GM10248 (cell line): ENCODE measurements at regions not wholly inside any gene's neighbourhood (a gene's known extent, or its start where the extent isn't known, plus 50 kb on each side); places are given as distances from the start of the nearest gene placed in this dataset.

Experiments
- CTCF ChIA-PET: fragments of 300-600 bp; sonication (Branson Sonifier 250); formaldehyde crosslinking; extraction: SDS; loops from one replicate; lab custom pipeline; 2021; ENCODE audit warnings: antibody characterized with exemption; lab: Yijun Ruan, JAX
- POLR2A ChIA-PET: fragments of 350-650 bp; sonication (Branson Sonifier 250); formaldehyde crosslinking; extraction: SDS; loops from one replicate; lab custom pipeline; 2020; ENCODE audit warnings: antibody characterized with exemption; lab: Yijun Ruan, JAX
- DNase-seq: peaks from one replicate; pipeline ENCODE4 v3.0.0; 2012; ENCODE audit errors: extremely low spot score
- TF ChIP-seq, protein P1 (sequence below): IDR thresholded peaks from 2 replicates; pipeline ENCODE4 v1.5.1; 2012; ENCODE audit warnings: mild to moderate bottlenecking, low read depth; ENCODE audit errors: extremely low read depth, missing control alignments, control extremely low read depth

DNA sequence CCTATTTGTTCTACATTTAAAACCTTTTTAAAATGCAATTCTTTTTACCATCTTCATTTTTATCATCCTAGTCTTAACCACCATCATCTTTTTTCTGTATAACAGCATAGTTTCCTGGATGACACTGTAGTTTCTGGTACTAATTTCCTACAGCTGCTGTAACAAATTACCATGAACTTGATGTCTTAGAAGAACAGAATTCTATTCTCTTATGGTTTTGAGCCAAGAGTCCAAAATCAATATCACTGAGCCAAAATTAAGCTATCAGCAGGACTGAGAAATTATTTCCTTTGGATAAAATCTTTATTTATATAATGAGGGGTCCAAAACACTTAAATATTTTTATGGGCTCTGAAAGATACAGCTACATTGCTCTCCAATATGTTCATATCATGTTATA lies 539.3 kb downstream of the METTL4 start:
- ChIA-PET CTCF (no interaction called here), POLR2A (no interaction called here)
- DNase-seq, result no peak
- TF ChIP-seq, protein P1, sequence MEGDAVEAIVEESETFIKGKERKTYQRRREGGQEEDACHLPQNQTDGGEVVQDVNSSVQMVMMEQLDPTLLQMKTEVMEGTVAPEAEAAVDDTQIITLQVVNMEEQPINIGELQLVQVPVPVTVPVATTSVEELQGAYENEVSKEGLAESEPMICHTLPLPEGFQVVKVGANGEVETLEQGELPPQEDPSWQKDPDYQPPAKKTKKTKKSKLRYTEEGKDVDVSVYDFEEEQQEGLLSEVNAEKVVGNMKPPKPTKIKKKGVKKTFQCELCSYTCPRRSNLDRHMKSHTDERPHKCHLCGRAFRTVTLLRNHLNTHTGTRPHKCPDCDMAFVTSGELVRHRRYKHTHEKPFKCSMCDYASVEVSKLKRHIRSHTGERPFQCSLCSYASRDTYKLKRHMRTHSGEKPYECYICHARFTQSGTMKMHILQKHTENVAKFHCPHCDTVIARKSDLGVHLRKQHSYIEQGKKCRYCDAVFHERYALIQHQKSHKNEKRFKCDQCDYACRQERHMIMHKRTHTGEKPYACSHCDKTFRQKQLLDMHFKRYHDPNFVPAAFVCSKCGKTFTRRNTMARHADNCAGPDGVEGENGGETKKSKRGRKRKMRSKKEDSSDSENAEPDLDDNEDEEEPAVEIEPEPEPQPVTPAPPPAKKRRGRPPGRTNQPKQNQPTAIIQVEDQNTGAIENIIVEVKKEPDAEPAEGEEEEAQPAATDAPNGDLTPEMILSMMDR, result no peak

DNA sequence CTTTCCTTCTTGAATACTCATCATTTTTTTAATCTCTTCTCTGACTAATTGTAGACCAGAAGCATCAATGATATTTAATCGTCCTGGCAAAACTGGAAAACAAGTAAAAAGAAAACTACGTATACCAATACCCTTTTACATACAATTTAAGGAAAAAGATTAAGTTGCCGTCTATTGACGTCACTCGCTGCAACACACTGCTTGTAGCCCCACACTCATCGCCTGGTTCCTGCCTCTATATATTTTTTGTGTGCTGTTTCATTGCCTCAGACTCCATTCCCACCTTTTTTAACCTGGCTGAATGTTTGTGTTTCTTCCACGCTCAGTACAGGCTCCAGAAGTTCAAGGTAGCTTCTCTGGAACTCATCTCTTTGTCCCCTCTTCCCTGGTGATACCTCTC lies 536.2 kb downstream of the METTL4 start:
- no peak for DNase-seq
- ChIA-PET CTCF (no interaction called here), POLR2A (no interaction called here)
- TF ChIP-seq, protein P1, result no peak

DNA sequence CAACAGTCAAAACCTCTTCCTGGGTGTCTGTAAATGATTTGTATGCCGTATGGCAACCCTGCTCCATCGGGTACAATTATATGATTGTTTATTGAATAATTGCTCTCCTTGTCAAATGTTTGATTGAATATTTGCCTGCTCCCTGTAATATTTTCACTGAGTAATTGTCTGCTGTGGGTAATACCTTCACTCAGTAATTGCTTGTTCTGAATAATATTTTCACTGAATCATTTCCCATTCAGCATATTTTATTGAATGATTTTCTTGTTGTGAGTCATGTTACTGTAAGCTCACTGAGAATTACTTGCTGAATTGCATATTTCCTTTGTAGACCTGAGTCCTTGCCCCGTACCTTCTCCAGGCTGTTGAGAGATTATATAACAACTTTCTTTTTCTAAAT lies 535.2 kb downstream of the METTL4 start:
- DNase-seq, result no peak
- CTCF ChIA-PET, result interaction anchor here (1.0 to 1.7 kb wide), 4 partner anchors 9 to 488 kb away, joined by 3 to 4 read pairs (median 4); no protein-coding TSS in a partner anchor
- POLR2A ChIA-PET, result no interaction called here
- TF ChIP-seq, protein P1, result no peak

DNA sequence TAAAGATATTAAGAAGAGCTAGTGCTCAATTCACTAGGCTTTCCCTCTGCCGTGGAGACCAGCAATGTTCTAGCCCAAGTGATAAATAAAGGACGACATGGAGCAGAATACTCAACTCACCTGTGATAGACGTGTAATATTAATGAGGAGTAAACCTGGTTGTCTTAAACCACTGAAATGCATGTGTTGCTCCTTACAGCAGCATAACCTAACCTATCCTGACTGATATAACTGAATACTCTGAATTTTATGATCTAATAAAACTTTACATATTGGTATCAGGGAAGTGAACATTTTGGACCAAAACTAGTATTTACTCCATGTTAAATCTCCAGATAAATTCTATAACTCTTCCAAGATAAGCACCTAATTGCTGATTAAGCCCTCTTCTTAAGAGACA lies 531.0 kb downstream of the METTL4 start:
- DNase-seq, result no peak
- CTCF ChIA-PET, result no interaction called here
- POLR2A ChIA-PET, result no interaction called here
- TF ChIP-seq, protein P1, result no peak

DNA sequence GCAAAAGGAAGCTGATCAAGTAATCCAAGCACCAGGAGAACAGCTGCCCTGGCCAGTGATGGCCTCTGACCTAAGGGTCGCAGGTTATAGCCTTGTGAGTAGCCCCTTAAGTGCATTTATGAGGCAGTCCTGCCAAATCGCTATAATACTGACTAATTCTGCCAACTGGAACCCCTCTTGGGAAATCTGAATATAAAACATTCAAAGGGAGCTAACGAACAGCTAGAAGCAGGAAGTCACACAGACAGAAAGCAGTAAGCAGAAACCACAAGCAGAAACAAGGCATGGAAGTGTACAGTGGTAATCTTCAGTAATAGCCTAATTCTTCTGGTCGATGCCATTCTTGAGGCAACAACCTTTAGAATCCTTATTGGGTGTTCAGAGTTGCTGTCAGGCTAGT lies 521.3 kb downstream of the METTL4 start:
- DNase-seq, result no peak
- TF ChIP-seq, protein P1, result no peak
- POLR2A ChIA-PET, result no interaction called here
- CTCF ChIA-PET, result interaction anchor here (1.0 kb wide), 1 partner anchor 12 kb away, joined by 3 read pairs; no protein-coding TSS in a partner anchor

DNA sequence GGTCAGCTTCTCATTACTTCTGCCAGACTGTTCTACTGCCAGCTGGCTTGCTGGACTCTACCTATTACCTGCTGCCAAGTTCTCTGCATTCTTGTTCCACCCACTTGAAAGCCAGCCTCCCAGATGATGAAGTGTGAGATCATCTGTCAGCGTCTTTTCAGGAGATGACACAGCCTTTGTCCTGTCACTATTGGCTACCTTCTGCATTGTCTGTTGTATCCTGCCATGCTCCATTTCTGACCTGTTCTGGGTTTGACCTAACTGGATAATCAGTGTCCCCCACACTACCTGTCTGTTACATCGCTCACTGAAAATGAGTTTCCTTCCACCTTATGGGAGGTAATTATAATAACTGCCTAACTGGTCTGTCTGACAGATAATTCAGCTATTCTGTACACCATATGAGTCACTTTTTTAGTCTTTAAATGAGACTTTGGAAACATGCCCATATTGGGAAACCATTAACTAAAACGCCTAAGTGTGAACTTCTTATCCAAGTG lies 520.6 kb downstream of the METTL4 start:
- TF ChIP-seq, protein P1, result no peak
- ChIA-PET CTCF (no interaction called here), POLR2A (no interaction called here)
- DNase-seq, result no peak

DNA sequence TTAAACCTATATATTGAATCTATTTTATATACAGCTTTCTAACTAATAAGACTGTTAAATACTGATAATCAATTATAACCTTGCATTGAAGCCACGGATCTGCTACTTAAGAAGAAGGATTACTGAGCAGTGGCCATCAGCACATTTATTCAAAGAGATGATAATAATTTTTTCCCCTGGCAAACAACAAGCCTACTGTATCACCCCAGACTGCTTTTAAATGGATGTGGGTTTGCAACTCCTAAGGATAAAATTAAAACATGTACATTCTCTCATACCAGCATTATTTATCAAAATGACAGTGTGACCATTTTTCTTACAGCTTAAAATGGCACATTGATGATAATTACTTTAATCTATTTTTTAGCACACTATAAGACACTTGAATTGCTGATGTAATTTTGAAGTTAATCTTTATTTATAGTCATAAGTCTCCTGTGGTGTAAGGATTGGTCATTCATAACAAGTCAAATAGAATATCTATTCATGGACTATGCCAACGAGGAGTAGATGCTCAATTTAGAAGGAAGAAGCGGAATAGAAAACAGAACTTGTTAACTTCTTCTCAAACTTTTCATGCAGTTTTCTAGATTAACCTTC lies 517.7 kb downstream of the METTL4 start:
- TF ChIP-seq, protein P1, result no peak
- ChIA-PET POLR2A (no interaction called here), CTCF (interaction anchor here (1.0 kb wide), 1 partner anchor 8 kb away, joined by 3 read pairs; no protein-coding TSS in a partner anchor)
- no peak for DNase-seq
